ENCODE measurements at regions not wholly inside any gene's neighbourhood (a gene's known extent, or its start where the extent isn't known, plus 50 kb on each side); places are given as distances from the start of the nearest gene placed in this dataset.

- no peak for DNase-seq
Observed at GRCh38 chr20:58011947-58012610, 216.4 kb downstream of the ANKRD60 start.

GRCh38 chr20:58011106-58011946, 217.1 kb downstream of the ANKRD60 start:
- DNase-seq = no peak

- DNase-seq = no peak
Observed at GRCh38 chr20:58010666-58011065, 217.8 kb downstream of the ANKRD60 start.

GRCh38 chr20:58010186-58010585, 218.3 kb downstream of the ANKRD60 start:
- DNase-seq = no peak

- DNase-seq = no peak
Observed at GRCh38 chr20:58008866-58009265, 219.6 kb downstream of the ANKRD60 start.

- DNase-seq = no peak
Observed at GRCh38 chr20:58008413-58008812, 220.0 kb downstream of the ANKRD60 start.

GRCh38 chr20:58007947-58008346, 220.5 kb downstream of the ANKRD60 start:
- no peak for DNase-seq

- no peak for DNase-seq
Observed at GRCh38 chr20:58006346-58007316, 221.8 kb downstream of the ANKRD60 start.

GRCh38 chr20:58005581-58006345, 222.7 kb downstream of the ANKRD60 start:
- no peak for DNase-seq

- no peak for DNase-seq
Observed at GRCh38 chr20:58004900-58005299, 223.6 kb downstream of the ANKRD60 start.

- DNase-seq = no peak
Observed at GRCh38 chr20:58004146-58004545, 224.3 kb downstream of the ANKRD60 start.

GRCh38 chr20:58003525-58003924, 224.9 kb downstream of the ANKRD60 start:
- DNase-seq = no peak

GRCh38 chr20:58002901-58003300, 225.6 kb downstream of the ANKRD60 start:
- no peak for DNase-seq

GRCh38 chr20:58001946-58002345, 226.5 kb downstream of the ANKRD60 start:
- DNase-seq = no peak

GRCh38 chr20:58001381-58001780, 227.1 kb downstream of the ANKRD60 start:
- DNase-seq = no peak

GRCh38 chr20:58000861-58001260, 227.6 kb downstream of the ANKRD60 start:
- DNase-seq = no peak

GRCh38 chr20:57999465-58000111, 228.9 kb downstream of the ANKRD60 start:
- peak; percentile 7 to 22 for DNase-seq

GRCh38 chr20:57998981-57999464, 229.4 kb downstream of the ANKRD60 start:
- DNase-seq = no peak

- DNase-seq = no peak
Observed at GRCh38 chr20:57998276-57998675, 230.2 kb downstream of the ANKRD60 start.

- no peak for DNase-seq
Observed at GRCh38 chr20:57996936-57997890, 231.2 kb downstream of the ANKRD60 start.
